GM19035 (cell line): ENCODE measurements at regions not wholly inside any gene's neighbourhood (a gene's known extent, or its start where the extent isn't known, plus 50 kb on each side); places are given as distances from the start of the nearest gene placed in this dataset.

Experiments used
- ATAC-seq: cut with Tn5 transposase; IDR thresholded peaks from one replicate; pipeline ENCODE4 v1.9.1; 2021; ENCODE audit not compliant: unreplicated experiment

DNA sequence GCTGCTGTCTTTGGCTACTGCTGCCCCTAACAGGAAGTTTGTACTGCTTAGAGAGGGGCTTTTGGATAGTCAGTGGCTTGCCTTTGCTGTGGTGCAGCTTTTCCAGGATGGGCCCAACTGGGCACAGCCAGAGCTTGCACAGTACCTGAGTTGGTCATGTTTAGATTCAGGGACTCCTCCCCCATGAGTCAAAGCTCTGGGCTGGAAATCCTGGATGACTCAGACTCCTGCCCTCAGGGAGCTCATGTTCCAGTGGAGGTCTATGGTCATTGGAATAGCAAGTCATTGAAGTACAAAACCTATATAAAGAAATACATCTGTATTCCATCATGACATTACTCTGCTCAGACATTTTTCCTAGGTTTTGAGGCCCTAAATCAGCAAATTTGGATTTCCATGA, 66.7 kb upstream of the PJA1 start:
- ATAC-seq: no peak

DNA sequence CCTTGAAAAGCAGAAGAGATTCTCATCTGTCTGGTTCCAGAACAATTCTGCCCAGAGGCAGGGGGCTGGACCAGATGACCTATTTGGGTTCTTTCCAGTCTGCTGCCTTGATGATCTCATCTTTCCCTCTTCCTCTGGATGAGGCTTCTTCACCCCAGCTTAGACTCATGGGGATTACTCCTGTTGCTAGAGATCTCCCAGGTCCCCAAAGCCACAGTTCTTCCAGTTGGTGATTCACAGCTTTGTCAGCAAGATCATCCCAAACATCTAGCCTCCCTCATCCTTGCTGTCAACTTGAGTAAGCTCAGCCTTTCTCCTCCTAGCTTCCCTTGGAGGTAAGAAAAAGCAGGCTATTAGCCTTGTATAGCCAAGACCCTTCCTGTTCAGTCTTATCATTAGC, 64.2 kb upstream of the PJA1 start:
- no peak for ATAC-seq

DNA sequence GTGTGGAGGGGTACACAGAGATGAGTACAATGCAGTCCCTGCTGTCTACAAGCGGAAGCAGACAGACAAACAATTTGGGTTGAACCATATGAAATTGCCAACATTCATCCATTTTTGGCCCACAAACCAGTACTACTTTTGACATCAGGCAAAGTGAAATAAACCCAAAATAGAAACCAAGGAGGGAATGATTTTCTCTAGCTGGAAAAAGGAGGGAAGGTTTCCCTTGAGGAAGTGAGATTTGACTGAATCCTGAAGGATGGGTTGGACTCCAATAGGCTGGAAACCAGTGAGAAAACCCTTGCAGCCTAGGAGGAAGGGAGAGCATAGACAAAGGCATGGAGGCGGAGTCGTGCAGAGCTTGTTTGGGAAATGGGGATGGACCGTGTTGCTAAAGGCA, 63.5 kb upstream of the PJA1 start:
- ATAC-seq: no peak

DNA sequence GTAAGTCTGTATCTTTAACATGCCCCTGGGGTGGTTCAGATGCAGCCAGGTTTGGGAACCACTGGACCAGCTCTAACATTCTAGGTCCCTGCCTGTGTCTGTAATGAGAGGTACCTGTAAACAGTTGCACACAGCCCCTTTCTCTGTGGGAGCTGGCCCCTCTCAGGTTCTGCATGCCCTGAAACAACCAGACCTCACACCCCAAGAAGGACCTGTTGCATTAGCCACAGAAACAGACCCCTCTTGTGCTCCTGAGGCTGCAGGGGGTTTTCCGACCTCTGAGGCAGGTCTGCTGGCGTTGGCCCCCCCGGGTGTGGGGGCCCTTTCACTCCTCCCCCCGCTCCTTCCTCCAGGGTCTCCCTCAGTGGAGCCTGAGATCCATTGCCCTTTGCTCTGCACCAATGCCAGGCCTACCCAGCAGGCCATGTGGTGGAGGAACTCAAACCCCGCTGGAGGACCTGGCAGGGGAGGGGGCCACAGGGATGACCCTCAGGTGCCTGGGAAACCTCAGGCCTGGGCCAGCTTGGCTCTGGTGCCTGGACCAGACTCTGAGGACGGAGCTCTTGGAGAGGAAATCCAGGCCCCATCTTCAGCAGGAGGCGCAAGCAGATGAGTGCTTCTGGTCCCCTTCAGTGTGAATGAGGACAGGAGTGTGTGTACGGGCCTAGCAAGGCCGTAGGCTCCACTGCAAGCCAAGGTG, 61.4 kb upstream of the PJA1 start:
- no peak for ATAC-seq

DNA sequence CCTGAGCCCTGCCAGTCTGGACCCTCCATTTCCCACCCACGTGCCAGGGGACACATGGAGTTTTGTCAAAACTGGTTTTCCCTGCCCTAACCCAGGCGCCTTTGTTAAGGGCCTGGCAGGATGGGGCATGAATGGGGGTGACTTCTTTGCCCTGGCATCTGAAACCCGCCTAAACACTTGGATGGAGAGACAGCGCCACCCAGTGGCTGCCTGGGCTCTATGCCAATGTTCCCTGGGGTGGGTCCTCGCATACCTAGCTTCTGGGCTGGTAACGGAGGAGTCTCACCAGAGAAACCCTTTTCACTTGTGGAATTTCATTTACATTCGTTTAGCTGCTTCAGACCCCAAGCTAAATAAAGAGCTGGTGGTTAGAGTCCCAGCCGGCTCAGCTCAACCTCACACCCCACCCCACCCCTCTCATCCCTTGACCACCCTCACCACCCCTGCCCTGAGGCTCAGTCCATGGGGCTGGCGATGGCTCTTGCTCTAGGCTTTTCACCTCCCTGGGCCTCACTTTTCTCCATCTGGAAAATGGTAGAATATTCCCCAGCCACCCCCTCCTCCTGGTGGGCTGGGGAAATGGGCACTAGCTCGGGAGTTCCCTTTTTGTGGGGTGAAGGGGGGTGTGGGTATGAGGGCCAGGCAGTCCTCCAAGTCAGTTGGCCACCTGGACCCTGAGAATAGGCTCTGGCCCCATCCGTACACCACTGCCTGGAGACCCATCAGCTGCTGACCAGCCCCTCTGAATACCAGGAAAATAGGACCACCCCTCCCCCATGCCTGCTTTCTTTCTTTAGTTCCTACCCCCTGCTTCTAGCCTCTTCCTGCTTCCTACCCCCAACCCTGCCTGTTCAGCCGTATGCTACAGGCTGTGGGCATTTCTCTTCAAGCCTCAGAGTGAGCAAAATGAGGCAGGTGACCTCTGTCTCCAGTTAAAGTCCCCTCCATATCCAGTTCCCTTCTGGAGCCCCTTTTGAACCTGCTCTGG, 57.1 kb upstream of the PJA1 start:
- ATAC-seq: peak; percentile 65

DNA sequence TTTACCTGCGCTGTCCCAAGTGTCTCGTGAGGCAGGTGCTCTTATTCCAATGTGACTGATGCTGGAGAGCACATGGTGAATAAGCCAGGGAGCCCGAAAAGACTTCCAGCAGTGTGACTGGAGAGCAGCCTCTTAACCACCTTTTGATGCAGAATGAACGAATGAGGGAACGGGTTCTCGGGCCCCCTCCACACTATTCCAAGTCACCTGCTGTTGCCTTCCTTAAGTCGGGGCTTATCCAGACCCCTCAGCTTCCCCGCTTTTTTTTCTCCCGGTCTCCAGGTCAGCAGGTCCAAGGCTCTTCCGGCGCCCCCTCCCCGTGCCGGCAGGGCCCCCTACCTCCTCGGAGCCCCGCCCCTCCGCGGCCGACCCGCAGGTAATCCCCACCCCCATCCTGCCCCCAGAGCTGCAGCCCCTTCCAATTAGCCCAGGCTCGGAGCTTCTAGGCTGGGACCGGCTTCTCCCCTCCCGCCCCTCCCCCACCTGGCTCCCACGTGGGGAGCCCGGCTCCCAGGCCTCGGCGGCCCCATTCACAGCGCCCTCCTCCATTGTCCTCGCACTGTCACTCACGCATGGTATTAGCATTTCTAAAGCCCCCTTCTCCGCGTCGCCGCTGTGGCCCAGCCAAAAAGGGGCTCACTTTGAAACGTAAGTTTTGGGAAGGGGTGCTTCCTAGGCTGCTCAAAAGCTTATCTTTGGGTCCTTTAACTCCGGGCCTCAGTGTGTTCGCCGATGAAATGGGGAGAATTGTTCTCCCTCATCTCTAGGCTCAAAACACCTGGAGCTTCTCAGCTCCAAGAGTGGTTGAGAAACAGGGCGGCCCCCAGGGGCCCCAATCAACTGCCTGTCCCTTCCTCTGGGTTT, 56.2 kb upstream of the PJA1 start:
- no peak for ATAC-seq

DNA sequence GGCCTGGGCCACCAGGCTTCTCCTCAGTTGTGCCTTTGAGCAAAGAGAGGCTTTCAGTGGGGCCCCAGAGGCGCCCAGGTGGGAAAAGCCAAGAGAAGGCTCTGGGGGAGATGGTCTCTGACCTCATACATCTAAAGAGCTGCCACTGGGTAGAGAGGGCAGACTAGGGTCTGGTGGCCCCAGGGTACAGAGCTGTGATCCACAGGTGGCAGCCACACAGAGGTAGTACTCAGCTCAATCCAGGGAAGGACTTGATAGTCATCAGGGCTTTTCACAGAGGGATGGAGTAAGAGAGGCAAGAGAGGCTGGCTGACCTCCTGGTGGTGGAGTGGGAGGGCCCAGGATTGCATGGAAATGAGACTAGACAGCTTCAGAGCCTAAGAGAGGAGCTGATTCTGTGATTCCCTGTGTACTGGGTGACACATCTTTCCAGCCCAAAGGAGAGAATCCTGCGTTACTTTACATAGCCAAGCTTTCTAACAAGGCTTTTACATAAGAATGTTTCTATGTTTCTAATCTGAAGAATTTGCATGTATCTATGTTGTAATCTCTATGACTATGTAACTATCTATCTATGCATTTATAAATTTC, 53.2 kb upstream of the PJA1 start:
- no peak for ATAC-seq

DNA sequence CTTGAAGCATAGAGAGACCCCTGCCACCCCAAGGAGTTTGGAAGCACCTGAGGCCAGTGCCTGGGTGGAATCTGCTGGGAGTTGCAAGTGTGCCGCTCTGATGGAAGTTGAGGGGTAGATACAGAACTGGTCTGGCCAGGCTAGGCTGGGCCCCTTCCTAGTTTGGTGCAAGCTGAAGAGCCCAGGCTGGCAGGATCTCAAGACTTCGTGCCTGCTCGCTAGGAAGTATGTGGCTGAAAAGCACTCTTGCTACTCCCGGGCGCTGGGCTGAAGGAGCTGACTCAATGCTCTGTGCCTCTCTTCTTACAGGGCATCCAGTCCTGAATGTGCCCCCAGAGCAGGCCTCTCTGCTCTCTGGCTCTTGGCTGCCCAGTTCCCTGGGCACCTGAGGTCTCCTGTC, 51.7 kb upstream of the PJA1 start:
- no peak for ATAC-seq

DNA sequence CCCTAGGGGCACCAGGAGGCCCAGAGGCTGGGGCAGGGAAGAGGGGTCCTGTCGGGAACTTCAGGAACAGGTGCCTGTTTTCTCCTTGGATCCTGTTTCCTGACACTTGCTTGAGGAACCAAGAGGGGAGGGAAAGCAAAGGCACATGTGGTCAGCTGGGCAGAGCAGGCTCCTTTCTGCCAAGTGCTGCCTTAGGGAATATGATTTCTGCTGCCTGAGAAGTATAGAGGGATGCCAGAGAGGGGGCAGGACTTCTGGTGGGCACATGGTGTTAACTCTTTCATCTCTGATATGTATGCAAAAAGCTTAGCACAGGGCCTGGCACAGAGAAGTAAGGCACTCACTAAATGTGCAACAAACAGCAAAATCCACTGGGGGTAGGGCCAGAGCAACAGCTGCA, 51.2 kb upstream of the PJA1 start:
- ATAC-seq: no peak

DNA sequence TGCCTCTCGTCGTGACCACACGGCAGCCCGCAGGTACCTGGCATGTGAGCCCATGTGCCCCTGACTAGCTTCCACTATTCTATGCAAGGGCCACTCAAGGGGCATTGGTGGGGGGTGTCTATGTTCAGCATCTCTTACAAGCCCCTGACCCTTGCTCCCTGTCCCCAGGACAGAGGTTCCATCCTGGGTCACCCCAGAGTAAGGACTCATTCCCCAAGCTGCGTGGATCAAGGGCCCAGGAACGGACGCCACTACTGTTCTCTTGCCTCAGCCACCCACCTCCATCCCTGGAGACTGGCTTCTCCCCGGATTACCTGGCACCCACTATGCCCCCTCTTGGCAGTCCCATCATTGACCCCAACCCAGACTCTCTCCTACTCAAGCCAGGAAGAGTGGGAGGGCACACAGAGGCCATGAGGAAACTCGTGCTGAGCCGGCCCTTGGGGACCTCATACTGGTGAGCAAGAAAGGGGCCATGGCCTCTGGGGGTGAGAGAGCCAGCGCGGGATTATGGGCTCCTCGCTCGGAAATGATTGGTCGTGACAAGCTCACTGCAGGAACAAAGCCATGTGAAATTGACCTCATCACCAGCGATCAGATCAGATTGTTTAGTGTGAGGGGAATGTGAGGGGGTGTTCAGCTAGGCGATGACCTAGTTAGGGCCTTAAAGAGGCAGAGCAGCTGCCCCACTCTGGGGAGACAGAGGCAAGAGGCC, 50.1 kb upstream of the PJA1 start:
- no peak for ATAC-seq
